ENCODE measurements at regions not wholly inside any gene's neighbourhood (a gene's known extent, or its start where the extent isn't known, plus 50 kb on each side); places are given as distances from the start of the nearest gene placed in this dataset.
"Not testable (repeated sequence)": the region's sequence is repeated elsewhere in the genome, so short reads cannot be mapped to it uniquely, and the experiment has no call there.

DNA sequence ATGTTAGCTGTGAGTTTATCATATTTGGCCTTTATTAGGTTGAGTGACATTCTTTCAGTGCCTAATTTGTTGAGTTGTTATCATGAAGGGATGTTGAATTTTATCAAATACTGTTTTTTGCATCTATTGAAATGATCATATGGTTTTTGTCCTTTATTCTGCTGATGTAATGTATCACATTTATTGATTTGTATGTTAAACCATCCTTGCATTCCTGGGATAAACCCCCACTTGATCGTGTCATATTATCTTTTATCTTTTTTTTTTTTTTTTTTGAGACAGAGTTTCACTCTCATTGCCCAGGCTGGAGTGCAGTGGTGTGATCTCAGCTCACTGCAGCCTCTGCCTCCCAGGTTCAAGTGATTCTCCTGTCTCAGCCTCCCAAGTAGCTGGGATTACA, 51.9 kb upstream of the MFGE8 start:
- not testable (repeated sequence) for DNase-seq

DNA sequence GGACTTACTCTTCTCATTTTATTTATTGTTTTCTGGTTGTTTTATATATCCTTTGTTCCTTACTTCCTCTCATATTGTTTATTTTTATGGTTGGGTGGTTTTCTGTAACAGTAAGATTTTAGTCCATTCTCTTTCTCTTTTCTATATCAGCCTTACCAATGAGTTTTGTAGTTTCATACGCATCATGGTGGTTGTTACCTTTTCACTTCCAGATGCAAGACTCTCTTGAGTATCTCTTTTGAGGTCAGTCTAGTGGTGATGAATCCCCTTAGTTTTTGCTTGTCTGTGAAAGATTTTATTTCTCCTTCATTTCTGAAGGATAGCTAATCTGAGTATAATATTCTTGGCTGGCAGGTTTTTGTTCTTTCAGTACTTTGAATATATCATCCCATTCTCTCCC, 57.1 kb upstream of the MFGE8 start:
- no peak for DNase-seq

DNA sequence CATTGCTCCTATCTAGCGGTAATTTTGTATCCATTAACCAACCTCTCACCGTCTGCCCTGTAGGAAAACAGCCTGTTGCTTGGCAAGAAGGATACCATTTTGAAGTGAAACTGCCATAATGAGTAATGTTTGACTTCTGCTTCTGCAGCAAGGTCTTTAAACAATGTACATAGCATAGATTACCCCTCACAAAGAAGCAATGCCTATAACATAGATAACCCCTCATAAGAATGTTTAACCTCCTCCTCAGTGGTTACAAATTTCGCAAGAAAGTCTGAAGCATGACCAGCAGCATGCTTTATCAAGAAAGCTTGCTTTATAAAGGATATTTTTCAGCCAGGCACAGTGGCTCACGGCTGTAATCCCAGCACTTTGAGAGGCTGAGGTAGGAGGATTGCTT, 61.2 kb upstream of the MFGE8 start:
- no peak for DNase-seq

DNA sequence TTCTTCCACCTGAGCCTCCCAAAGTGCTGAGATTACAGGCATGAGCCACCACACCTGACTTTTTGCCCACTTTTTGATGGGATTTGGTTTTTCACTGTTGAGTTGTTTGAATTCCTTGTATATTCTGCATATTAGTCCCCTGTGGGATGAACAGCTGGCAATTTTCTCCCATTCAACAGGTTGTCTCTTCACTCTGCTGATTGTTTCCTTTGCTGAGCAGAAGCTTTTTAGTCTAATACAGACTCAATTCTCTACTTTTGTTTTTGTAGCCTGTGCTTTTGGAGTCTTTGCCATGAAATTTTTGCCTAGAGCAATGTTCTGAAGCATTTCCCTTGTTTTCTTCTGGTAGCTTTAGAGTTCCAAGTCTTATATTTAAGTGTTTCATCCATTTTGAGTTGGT, 62.7 kb upstream of the MFGE8 start:
- no peak for DNase-seq

DNA sequence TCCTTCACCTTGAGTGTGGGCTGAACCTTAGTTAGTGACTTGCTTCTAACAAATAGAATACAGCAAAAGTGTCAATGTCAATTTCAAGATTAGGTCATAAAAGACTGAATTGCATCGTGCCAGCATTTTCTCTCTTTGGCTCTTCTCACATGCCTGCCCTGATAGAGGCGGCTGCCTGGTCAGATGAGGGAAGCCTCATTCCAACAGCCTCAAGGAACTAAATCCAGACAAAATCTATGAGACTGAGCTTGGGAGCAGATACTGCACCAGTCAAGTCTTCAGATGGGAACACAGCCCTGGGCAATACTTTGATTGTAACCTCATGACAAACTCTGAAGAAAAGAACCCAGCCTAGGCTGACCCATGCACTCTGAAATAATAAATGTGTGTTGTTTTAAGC, 63.5 kb upstream of the MFGE8 start:
- DNase-seq: no peak

DNA sequence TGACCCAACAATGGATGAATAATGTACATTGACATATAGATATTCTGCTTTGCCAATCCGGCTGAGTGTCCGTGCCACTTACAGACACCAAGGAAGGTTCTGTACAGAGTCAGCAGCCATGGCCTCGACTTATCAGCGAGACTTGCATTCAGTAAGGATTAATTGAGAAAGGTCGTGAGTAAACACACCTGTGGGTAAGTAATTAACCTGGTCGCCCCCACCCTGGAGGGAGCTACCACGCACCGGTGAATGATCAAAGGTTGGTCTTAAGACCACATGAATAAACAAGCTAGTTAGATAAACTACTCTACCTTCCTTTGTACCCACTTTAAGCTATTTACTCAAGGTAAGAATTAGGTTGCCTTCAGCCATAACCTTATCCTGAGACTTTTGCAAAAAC, 66.5 kb upstream of the MFGE8 start:
- DNase-seq: no peak

DNA sequence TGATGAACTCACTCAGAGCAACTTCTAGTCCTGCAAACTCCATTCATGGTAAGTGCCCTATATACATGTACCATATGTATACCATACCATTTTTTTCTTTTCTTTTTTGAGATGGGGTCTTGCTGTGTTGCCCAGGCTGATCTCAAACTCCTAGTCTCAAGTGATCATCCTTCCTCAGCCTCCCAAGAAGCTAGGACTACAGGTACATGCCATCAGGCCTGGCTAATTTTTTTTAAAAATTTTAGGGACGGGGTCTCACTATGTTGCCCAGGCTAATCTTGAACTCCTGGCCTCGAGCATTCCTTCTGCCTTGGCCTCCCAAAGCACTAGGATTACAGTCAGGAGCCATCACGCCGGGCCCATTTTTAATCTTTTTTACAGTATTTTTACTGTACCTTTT, 67.3 kb upstream of the MFGE8 start:
- no peak for DNase-seq

DNA sequence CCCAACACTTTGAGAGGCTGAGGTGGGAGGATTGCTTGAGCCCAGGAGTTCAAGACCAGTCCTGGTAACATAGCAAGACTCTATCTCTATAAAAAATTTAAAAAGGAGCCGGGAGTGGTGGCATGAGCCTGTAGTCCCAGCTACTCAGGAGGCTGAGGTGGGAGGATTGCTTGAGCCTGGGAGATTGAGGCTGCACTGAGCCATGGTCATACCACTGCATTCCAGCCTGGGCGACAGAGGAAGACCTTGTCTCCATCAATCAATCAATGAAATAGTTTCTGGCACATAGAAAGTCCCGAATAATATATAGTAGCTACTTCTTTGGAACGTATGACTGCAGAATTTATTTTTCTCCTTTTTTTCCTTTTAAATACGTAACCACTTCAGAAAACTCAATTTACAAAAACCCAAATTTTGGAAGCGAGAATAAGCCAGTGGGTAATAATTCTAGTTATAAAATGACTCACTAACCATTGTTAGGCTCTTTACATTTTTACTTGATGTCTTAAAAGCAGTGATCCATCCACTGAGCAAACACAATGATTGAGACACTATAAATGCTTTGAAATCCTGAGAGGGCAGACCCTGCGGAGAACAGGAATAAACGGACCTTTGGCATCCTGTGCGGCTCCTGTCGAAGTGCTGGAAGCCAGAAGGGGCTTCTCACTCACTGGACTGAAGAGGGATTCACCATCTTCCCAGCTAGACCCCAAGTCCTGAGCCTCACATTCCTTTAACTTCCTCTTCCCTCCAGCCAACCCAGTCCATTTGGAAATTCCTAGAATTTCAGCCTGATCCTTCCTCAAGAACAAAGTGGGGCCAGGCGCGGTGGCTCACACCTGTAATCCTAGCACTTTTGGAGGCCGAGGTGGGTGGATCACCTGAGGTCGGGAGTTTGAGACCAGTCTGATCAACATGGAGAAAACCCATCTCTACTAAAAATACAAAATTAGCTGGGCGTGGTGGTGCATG, 68.4 kb upstream of the MFGE8 start:
- no peak for DNase-seq

DNA sequence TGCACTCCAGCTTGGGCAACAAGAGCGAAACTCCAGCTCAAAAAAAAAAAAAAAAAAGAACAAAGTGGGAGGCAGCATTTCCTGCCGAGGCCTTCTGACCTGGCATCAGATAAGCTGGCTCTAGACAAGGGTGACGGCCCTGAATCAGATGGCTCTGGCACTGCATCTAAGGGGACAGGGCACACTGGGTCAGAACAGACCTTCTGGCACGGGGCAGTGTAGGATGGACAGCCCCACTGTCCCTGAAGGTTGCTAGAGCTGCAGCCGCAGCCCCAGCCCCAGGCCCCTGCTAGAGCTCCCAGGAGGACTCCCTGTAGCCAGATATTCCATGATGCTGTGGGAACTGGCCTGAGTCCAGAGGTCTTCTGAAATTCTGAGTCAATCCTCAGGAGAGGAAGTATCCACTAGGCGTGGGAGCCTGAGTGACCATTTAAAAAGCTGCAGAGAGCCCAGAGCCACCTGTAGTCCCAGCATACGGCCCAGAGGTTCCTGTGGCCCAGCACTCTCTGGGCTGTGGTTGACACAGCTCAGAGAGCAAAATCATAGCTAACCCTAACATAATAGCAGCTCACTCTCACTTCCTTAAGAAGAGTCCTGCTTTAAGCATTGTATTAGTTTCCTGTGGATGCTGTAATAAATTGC, 69.2 kb upstream of the MFGE8 start:
- no peak for DNase-seq

DNA sequence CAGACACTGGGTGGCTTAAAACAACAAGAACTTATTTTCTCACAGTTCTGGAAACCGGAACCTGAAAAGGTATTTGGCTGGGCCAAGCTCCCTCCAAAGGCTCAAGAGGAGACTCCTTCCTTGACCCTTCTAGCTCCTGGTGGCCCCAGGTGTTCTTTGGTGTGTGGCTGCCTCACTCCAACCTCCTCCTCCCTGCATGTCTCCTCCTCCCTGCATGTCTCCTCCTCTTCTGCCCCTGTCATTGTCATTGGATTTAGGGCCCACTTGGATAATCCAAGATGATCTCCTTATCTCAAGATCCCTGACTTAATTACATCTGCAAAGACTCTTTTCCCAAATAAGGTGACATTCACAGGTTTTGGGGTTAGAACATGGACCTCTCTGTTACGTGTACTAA, 69.8 kb upstream of the MFGE8 start:
- no peak for DNase-seq

DNA sequence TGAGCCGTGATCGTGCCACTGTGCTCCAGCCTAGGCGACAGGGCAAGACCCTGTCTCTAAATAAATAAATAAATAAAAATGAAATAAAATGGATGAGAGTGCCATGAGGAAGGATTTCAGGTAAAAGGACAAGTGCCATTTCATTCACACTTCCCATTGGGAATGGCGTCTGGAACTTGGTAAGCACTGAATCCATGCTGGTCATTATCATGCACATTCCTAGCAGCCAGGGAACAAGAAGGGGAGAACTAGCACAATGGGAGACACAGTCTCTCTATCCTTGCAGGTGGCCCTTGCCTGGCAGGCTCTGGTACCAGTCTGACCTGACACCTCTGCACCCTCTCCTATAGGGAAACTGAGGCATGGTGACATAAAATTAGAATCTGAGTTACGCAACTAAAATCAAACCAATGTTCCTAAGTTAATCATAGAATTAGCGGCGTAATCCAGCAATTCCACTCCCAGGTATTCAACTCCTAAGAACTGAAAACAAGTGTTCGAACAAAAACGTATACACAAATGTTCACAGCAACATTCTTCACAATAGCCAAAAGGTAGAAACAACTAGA, 70.8 kb upstream of the MFGE8 start:
- no peak for DNase-seq

DNA sequence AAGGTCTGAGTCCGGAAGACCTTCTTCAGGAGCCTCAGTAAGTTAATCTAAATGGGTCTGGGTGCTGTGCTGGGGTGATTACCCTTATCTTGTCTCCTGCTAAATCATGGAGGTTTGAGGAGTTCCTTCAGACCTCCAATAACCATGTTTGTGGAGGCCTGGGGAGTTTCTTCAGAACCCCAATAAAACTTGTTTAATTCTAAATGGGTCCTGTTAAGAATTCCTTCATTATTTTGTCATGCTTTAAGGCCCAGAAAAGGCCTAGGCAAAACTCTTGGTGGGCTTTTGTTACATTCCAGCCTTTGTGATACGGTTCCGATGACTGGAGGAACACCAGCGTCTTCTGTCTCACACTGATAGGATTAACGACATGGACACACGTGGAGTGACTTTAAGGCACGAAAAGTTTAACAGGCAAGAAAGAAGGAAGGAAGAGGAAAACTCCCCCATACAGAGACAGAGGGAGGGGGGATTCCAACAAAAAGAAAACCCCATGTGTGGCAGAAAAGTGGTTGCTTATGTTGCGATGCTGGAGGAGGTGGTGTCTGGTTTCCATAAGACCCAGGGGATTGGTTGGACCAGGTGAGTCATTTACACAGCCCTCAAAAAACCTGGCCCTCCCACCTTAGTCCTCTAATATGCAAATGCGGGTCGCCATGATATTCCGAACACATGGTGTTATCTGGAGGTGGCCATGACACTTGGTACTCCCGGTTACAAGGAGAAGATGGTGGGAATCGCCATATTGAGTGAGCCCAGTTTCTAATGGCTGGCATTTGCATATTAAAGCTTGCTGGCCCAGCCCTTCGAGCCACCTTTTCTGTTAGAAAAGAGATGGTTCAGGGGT, 72.6 kb upstream of the MFGE8 start:
- DNase-seq: no peak

DNA sequence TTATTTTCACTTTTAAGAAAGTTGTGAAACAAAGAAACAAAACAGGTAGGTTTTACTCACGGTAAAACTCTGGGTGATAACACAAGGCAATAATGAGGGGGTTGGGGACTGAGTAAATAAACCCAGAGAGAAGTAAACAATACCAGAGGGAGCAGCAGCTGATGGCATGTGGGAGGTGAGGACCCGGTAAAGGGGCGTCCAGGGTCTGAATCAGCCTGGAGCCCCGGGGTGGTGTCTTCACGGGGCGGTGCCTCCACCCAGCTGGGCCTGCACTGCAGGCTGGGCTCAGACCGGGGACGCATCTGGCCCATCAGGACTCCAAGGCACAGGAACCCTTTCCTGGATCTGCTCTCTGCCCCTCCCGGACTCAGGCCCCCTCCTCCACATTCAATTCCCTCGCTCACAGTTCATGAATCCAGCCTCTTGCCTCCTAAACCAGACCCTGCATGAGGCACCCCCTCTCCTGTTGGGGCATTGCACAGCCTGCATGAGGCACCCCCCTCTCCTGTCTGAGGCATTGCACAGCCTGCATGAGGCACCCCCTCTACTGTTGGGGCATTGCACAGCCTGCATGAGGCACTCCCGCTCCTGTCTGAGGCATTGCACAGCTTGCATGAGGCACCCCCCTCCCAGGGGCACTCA, 73.9 kb upstream of the MFGE8 start:
- no peak for DNase-seq

DNA sequence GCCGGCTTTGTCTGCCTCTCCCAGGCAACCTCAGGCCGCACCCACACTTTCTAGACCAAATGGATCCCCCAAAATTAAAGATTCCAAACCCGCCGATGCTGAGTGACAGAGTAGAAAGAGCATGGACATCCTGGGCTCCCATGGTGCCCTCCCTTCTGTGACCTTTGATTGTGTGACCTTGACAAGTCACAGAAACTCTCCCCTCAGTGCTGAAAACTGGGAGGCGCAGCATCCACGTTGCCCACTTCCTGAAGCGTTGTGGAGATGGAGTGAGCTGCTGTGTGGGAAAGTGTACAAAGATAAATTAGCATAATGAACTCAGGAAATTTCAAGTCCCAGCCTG, 74.4 kb upstream of the MFGE8 start:
- DNase-seq: no peak

DNA sequence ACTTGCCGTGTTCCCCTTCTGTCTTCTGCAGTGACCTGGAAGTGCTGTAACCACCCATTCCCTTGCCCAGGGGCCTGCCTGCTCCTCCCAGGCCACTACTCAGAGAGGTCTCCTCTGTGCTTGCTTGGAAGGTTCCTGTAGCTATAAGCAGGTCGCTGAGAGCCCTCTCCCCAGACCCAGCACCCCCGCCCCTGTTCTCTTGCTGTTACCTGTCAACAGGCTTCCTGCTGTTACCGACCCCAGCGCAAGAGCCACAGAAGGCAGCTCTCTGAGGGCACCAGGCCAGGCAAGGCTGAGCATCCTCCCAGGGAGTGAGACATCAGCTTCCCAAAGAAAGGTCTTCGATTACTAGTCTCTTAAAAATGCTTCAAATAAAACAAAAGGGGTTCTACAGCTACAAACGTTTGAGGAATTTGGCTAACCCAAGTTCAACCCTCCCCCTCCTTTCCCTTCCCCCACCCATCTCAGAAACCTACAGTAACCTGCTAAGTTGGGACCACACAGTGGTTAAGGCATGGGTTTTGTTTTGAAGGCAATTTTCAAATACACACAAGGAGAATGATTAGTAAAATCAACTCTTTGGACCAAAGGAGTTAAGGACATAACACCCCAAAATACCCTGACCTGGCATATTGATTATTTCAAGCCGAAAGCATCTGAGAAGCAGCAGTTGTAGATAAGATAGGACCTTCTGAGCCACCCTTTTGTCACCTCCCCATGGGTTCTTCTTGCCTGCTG, 74.9 kb upstream of the MFGE8 start:
- DNase-seq: no peak

DNA sequence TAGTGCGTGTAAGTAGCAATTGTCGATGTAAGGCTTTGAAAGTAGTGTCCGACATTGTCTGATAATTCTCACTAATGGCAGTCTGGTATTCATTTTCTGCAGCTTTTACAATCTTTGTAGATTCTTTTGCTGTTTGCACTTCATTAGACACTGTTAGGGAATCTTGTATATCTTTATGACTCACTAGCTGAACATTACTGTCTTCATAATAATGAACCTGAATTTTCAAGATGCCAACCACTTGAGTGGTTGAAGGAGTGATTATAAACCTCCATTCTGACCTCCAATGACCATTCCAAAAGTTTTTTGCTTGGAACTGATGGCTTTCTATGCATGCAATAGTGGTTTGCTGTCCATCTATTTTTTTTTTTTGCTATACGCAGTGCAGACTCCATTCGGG, 76.4 kb upstream of the MFGE8 start:
- DNase-seq: no peak

DNA sequence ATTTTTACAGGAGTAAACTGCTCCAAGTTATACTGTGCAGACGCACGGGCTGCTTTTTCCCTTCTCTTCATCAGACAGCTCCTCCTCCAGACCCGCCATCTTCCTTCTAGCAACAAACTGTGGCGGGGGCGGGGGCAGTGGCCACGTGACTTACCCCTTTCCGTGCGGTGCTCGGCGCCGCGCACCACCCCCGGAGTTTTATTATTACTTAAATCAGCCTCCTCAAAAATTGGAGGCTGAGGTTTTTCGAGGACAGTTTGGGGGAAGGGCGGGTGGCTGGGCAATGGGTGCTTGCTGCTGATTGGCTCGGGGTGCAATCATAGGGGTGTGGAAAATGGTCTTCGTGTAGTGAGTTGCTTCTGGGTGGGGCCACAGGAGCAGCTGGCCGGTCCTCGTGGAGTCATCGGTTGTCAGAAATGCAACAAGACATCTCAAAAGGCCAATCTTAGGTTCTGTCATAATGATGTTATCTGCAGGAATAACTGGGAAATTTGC, 77.1 kb upstream of the MFGE8 start:
- DNase-seq: no peak

DNA sequence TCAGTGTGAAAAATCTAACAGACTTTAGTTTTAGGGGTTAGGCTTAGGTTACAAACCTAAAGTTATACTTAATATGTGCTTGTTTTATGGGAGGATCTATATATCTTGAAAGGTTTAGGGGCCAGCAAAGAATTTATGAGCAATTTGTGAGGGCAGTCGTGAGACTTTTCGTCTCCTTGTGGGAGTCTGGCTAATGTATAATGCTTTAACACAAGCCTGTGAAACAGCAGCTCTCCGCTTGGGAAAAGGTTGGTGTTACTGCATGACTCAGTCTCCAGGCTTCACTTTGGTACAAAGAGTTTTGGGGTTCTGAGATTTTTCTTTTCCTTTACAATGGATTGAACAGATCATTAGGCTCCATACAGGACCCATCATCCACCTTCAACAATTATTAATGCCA, 79.0 kb upstream of the MFGE8 start:
- no peak for DNase-seq

DNA sequence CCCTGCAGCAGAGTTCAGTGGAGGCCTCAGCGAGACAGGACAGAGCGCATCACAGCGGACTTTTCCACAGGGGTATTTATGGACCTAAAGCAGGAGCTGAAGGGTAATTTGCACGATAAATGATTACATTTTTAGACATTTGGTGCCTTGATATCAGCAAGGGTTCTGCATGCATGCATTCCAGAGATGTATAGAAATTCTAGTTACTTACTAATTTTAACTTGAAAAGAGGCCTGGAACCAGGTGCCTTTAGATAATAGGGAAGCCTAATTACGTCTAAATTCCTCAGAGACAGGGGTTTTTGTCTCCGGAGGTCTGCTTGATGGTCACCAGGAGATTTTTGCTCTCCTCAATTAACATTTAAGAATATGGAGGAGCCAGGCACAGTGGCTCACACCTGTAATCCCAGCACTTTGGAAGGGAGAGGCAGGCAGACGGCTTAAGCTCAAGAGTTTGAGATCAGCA, 79.8 kb upstream of the MFGE8 start:
- no peak for DNase-seq

DNA sequence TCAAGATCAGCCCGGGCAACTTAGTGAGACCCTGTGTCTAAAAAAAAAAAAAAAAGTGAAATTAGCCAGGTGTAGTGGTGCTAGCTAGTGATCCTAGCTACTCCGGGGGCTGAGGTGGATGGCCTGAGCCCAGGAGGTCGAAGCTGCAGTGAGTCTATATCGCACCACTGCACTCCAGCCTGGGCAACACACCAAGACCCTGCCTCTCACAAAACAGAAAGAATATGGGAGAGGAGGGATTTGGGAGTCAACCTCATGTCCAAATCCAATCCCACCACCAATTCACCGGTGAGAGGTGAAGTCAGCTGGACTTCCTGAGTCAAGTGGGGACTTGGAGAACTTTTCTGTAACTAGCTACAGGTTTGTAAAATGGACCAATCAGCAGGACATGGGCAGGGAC, 80.5 kb upstream of the MFGE8 start:
- DNase-seq: no peak

DNA sequence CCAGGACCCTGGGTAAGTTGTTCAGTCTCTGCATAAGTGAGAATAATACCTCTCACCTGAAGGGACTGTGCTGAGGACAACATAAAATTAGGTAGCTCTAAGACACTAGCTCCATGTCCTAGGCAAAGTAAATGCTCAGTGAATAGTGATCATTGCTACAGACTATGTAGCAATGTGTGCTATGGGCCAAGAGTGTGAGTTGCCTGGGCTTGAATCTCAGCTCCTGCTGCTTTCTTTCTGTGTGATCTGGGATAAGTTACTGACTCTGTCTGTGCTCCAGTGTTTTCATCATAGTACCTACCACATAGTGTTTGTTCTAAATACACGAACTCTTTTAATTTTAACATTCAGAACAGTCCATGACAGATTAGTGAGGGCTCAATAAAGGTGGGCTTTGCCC, 81.1 kb upstream of the MFGE8 start:
- DNase-seq: no peak

DNA sequence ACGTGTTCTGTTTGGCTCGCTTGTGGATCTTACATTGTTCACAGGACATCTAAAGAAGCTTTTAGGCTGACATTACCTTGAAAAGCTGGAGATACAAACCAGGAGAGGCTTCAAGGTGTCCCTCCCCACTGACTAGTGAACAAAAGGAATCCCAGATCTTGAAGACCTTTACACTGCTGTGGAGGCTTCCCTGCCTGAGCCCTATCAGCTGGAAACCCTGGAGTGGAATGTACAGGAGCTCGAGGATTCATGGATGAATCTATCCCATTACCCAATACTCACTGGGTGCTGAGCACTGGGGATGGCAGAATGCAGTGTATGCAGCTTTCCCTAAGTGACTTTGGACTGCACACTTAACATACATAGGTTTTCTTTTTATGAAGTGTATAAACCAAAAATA, 82.3 kb upstream of the MFGE8 start:
- DNase-seq: no peak

Data from CD4-positive, alpha-beta T cell treated with Interleukin-12 subunit alpha and Interleukin-12 subunit beta, for 1 hour (primary cell).